ENCODE measurements at regions not wholly inside any gene's neighbourhood (a gene's known extent, or its start where the extent isn't known, plus 50 kb on each side); places are given as distances from the start of the nearest gene placed in this dataset.

- TF ChIP-seq MIER3 (CRISPR knock-in tag; IDR thresholded peaks at IDR 0.05; ENCODE audit: borderline replicate concordance): no peak
- no peak for TF ChIP-seq TFDP2 (CRISPR knock-in tag; IDR thresholded peaks at IDR 0.05)
- no peak for TF ChIP-seq ZNF572 (CRISPR knock-in tag; IDR thresholded peaks at IDR 0.05)
- no peak for TF ChIP-seq NFE2L2 (IDR thresholded peaks at IDR 0.05; ENCODE audit: low read length)
- TF ChIP-seq ZFP41 (CRISPR knock-in tag; IDR thresholded peaks at IDR 0.05; ENCODE audit: borderline replicate concordance): no peak
- TF ChIP-seq ZNF549 (CRISPR knock-in tag; IDR thresholded peaks at IDR 0.05): no peak
- TF ChIP-seq ZKSCAN5 (CRISPR knock-in tag; IDR thresholded peaks at IDR 0.05): no peak
- no peak for TF ChIP-seq PATZ1 (CRISPR knock-in tag; IDR thresholded peaks at IDR 0.05)
- no peak for TF ChIP-seq ZC3H13 (CRISPR knock-in tag; IDR thresholded peaks at IDR 0.05)
- no peak for TF ChIP-seq ELF1 (CRISPR knock-in tag; IDR thresholded peaks at IDR 0.05)
- no peak for TF ChIP-seq ZNF891 (CRISPR knock-in tag; IDR thresholded peaks at IDR 0.05)
- no peak for TF ChIP-seq ZNF761 (CRISPR knock-in tag; conservative IDR thresholded peaks at IDR 0.05)
- TF ChIP-seq ZNF263 (CRISPR knock-in tag; IDR thresholded peaks at IDR 0.05): no peak
- no peak for TF ChIP-seq ZNF235 (CRISPR knock-in tag; IDR thresholded peaks at IDR 0.05; ENCODE audit: borderline replicate concordance)
- TF ChIP-seq PRDM15 (CRISPR knock-in tag; IDR thresholded peaks at IDR 0.05): no peak
- no peak for FAIRE-seq
These were observed 897.0 kb upstream of the SLC35B3 start for GRCh38 chr6:9332241-9332780.

More at GRCh38 chr6:9332241-9332780, 897.0 kb upstream of the SLC35B3 start:
- 5% methylated on average over 2 of the region's 2 CpGs for WGBS (ENCODE audit: low lambda C conversion rate)
- peaks cover 39% of the 10 kb centered on the region for H3K9me3 ChIP-seq (ENCODE audit: low read length)
- H3K27ac ChIP-seq (ENCODE audit: extremely low read length, insufficient read depth, low read length): no peak overlapping the region
- H3K4me2 ChIP-seq (ENCODE audit: low read depth, low read length): no peak overlapping the region
- no peak overlapping the region for H3K9ac ChIP-seq (ENCODE audit: insufficient read depth, low read depth, low read length)
- BruUV-seq (replicated peaks): no TSS peak
- in situ Hi-C loops (cut with HindIII; ENCODE audit: extremely low pct_ligation_motif_present, low pct_unique_long_range_greater_than_20kb) (no loop called here), intact Hi-C loops (cut with micrococcal nuclease; ENCODE audit: unreplicated experiment) (no loop called here)
- H3K36me3 ChIP-seq (replicated peaks in 1 of 2; ENCODE audit: control insufficient read depth in 1 of 2, insufficient read depth in 2 of 2, low read length in 2 of 2): no peaks in the 10 kb centered on the region
- H3K27me3 ChIP-seq (ENCODE audit: control insufficient read depth in 1 of 2, insufficient read depth in 2 of 2, low read length in 2 of 2): no peaks in the 10 kb centered on the region
- H3K4me1 ChIP-seq (ENCODE audit: insufficient read depth, low read length): no peaks in the 10 kb centered on the region
- POLR2A ChIA-PET: no interaction called here
- ATAC-seq: no peak
- DNase-seq (ENCODE audit: low spot score): no peak
- CTCF ChIA-PET (ENCODE audit: low intra/inter-chr PET ratio, low total read pairs): no interaction called here
- H2AFZ ChIP-seq (ENCODE audit: low read length): no peak overlapping the region
- H3K4me3 ChIP-seq (replicated peaks in 1 of 3; ENCODE audit: insufficient read depth in 1 of 3, low read depth in 2 of 3, low read length in 3 of 3): no peak overlapping the region
- no peaks in the 10 kb centered on the region for H3K79me2 ChIP-seq (ENCODE audit: insufficient read depth, low read length)
- H4K20me1 ChIP-seq (ENCODE audit: insufficient read depth, low read length): no peaks in the 10 kb centered on the region

Data from HepG2 (cell line).